DMS53 treated with DMSO at 0.1 percent for 48 hours (cell line): ENCODE measurements at regions not wholly inside any gene's neighbourhood (a gene's known extent, or its start where the extent isn't known, plus 50 kb on each side); places are given as distances from the start of the nearest gene placed in this dataset.
"Not testable (repeated sequence)": the region's sequence is repeated elsewhere in the genome, so short reads cannot be mapped to it uniquely, and the experiment has no call there.

Experiments used
- DNase-seq: peaks from one replicate; lab custom pipeline; 2025; ENCODE audit not compliant: unreplicated experiment; lab: John Stamatoyannopoulos, UW

GRCh38 chr11:104781037-104781436 is 117.2 kb downstream of the CASP12 start:
- DNase-seq: no peak

GRCh38 chr11:104776501-104777170 is 121.6 kb downstream of the CASP12 start:
- DNase-seq: no peak

DNA sequence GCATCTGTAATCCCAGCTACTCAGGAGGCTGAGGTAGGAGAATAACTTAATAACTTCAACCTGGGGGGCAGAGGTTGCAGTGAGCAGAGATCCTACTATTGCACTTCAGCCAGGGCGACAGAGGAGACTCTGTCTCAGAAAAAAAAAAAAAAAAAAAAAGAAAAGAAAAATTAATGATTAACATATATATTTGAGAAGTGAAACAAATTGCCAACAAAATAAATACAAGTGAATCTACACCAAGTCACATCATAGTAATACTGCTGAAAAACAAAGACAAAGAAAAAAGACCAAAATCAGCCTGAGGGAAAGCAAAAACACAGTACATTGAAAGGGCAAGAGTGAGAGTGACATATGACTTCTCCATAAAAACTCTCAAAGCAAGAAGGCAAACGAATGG is 123.7 kb downstream of the CASP12 start:
- no peak for DNase-seq

DNA sequence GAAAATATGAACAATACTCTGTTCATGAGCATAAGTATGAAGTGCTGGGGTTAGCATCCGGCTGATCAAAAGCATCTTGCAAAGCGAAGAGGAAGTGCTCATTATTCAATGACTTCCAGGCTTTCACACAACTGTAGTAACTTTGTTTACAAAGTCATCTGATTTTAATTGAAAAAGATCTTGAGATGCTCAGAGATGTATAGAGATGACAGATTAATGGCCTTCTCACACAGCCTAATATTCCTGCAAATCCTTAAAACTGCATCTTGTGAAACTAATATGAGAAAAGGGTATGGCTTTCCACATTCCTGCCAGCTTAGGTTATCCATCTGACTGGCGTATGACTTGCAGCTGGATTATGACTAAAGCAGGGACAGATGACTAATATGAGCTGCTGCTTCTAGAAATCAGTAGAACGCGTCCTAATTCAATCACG is 125.4 kb downstream of the CASP12 start:
- no peak for DNase-seq

- peak; percentile 39 for DNase-seq
Observed at GRCh38 chr11:104771763-104772162, 126.5 kb downstream of the CASP12 start.

DNA sequence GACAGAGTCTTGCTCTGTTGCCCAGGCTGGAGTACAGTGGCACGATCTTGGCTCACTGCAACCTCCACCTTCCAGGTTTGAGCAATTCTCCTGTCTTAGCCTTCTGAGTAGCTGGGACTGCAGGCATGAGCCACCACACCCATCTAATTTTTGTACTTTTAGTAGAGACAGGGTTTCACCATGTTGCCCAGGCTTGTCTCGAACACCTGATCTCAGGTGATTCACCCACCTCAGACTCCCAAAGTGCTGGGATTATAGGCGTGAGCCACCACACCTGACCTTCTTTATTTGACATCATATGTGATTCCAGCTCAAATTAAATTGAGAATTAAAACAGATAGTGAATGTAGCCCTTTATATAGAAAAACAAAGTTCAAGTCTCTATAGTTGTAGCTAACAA is 127.2 kb downstream of the CASP12 start:
- DNase-seq: not testable (repeated sequence)

DNA sequence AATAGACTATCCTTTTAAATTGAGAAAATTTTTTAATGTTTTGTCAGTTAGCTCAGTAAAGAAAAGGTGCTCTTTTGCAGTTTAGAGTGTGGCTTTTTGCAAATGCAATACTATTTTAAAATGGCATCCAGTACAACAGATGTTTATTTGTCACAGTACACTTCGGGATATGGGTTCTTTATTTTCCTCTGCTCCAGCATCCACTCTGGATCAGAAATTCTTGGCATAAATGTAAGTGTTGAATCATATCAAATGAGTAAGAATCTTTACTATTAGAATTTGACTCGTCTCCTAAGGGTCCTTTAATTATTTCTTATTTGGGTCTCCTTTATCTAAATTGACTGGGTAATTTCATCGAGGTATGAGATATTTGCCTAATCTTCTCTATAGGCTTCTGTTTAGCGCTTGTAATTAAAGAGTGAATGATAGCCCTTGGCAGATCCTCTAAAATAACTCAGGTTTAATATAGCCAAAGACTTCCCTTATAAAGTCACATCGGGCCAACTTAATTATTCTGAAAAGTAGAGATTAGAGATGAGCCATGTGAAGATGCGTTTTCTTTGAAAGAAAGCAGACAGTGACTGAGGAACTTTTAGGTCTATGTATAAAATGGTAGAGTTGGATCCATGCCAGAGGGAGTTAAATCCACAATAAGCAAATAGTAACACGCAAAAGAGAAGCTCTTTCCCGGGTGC is 132.7 kb downstream of the CASP12 start:
- DNase-seq: no peak

DNA sequence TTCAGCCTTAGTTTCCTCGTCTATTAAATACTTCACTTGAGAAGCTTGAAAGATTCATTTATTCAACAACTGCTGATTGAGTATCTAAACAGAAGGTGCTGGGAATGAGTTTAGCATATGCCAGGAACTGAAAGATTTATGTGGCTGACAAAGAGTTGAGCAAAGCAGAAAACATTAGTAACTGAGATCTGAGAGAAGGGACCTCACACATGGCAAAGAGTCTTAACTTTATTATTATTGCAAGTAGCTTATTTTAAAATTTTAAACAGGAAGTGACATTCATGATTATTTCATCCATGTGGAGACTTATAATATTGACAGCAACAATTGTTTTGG is 133.6 kb downstream of the CASP12 start:
- DNase-seq: no peak

GRCh38 chr11:104763930-104764709 is 134.1 kb downstream of the CASP12 start:
- DNase-seq: no peak

DNA sequence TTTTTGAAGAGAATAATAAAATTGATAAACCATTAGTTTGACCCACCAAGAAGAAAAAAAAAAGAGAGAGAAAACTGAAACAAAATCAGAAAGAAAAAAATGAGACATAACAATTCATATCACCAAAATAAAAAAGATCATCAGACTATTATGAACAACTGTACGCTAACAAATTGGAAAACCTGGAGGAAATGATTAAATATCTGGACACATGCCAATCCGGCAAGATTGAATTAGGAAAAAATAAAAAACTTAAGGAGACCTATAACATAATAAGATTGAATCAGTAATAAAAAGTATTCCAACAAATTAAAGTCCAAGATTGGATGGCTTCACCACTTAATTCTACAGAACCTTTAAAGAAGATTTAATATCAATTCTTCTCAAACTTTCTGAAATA is 136.7 kb downstream of the CASP12 start:
- DNase-seq: no peak

DNA sequence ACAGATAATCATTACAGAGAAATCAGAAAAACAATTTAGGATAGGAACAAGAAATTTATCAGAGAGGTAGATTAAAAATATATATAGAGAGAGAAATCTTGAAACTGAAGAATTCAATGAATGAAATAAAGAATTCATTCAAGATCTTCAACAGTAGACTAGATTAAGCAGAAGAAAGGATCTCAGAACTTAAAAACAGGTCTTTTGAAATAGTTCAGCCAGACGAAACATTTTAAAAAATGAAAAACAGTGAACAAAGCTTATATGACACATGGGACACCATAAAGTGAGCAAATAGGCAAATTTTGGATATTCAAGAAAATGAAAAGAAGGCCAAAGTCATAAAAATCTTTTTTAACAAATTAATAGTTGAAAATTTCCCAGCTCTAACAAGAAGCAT is 138.8 kb downstream of the CASP12 start:
- no peak for DNase-seq

DNA sequence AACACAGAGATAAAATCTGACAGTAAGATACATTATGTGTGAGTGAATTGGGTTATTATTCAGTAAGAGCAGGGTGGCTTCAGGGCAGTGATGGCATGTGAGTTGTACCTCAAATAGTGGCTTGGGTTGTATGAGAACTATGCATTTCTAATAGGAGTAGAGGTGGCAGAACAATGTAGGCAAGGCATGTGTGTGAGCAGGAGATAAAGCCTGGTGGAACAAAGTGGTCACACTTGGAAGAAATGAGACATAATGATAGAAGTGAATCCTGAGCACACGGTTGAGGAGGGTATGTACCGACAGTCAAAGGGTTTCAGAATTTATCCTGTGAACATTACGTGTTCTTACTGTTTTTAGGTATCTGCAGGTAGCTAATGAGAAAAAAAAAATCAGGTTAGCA is 159.3 kb downstream of the CASP12 start:
- DNase-seq: no peak

- no peak for DNase-seq
Observed at GRCh38 chr11:104738208-104738607, 160.1 kb downstream of the CASP12 start.

DNA sequence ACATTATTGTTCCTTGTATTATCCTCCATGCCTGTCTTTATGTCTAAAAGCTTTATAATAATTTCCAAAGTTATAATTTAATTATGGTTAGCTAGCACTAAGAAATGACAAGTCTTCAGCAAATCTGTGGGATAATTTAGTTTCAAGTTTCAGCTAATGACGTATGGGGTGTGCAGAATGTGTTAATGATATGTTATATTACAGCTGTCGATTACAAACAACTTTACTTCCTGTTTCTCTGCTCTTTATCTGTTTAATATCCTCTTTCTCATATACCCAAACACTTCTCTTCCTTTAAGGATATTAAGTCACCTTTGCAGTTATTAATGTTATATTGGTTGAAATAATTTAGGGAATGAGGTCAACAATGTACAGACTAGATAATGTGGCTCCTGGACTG is 161.8 kb downstream of the CASP12 start:
- no peak for DNase-seq

GRCh38 chr11:104734998-104735397 is 163.3 kb downstream of the CASP12 start:
- DNase-seq: no peak

- DNase-seq: peak; percentile 10
Observed at GRCh38 chr11:104731890-104732289, 166.4 kb downstream of the CASP12 start.

- no peak for DNase-seq
Observed at GRCh38 chr11:104728927-104729326, 169.3 kb downstream of the CASP12 start.

DNA sequence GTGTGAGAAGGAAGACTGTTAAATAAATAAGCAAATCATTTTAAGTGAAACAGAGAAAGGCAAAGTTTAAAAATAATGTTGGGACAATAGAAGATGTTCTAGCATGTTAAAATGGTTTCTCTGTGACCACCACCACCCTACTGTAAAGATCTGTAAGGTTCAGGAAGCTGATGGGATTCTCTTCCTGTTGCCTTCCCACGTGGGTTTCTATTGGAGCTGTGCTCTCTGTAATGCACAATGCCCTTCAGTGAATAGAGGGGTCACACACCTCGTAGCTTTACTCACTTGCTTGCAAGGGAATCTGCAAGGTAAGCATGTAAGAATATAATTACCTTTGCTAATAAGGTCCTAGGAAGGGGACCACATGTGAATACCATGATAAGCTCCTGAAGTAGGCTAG is 170.5 kb downstream of the CASP12 start:
- DNase-seq: no peak

DNA sequence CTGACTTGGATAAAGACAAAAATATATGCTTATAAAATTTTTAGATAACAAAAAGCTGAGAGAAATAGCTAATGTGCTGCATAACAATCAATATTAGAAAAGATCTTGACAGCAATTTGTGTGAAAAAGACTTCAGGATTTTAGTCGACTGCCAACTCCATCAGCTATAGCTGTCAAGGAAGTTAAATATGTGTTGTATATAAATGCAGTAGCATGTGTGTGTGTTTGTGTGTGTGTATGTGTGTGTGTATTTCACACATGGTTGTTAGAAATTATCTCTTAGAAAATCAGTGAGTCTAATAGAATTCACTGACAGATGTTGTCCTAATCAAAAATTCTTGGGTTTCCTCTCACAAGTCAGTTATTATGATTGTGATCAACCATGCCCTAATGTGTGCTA is 171.2 kb downstream of the CASP12 start:
- no peak for DNase-seq

DNA sequence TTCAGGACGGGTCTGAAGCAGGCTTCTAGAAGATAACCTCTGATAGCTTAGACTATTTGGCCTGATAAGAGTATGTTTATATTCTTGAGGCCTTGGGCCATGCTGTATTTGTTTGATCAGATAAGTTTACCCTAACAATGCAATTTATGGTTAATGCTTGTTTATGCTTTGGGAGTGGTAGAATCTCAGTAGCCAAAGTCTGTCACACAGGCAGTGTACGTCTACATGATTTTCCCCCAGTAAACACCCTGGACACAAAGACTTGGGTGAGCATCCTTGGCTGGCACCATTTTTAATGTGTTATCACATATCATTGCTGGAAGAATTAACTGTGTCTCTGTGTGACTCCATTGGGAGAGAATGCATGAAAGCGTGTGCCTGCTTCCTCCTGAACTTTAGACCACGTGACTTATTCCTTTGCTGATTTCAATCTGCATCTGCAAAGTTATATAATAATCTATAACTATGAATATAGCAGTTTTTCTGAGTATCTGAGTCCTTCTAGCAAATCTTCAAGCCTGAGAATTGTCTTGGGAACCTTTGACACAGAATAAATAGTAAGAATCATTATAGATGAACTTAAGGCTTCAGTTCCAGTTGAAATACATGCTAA is 172.4 kb downstream of the CASP12 start:
- DNase-seq: no peak

- no peak for DNase-seq
Observed at GRCh38 chr11:104713401-104713800, 184.9 kb downstream of the CASP12 start.
